AG09309 (cell line): ENCODE measurements at regions not wholly inside any gene's neighbourhood (a gene's known extent, or its start where the extent isn't known, plus 50 kb on each side); places are given as distances from the start of the nearest gene placed in this dataset.

Source experiments
- DNase-seq: peaks from one replicate; pipeline ENCODE4 v3.0.0-alpha.2; 2010; ENCODE audit warnings: low read depth
- H3K4me3 ChIP-seq: 2 replicates; pipeline ENCODE4 v1.5.1; 2011; ENCODE audit warnings: mild to moderate bottlenecking, low read depth, low read length, moderate library complexity; ENCODE audit not compliant: control insufficient read depth
- TF ChIP-seq, protein P1 (sequence below): IDR thresholded peaks from 2 replicates; pipeline ENCODE4 v1.5.1; 2011; ENCODE audit warnings: mild to moderate bottlenecking, low read depth, low read length, inconsistent platforms; ENCODE audit not compliant: insufficient read depth, control insufficient read depth; ENCODE audit errors: missing control alignments

DNA sequence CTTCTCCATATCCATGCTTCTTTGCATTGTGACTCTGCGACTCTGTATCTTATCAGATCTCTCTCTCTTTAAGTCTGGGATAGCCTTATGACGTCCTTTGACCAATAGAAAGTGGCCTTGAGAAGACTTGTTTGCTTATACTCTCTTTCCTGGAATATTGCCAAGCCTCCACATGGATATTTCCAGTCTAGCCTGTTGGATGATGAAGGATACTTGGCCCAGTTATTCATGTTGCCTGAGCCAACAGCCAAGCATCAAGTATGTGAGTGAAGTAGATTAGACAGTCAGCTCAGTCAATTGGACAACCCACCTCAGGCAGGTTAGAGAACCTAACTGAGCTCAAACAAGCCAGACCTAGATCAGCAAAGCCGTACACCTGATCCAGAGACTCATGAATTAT is 864.2 kb upstream of the MGAT4C start:
- no peak overlapping the region for H3K4me3 ChIP-seq
- DNase-seq, result no peak
- TF ChIP-seq, protein P1, sequence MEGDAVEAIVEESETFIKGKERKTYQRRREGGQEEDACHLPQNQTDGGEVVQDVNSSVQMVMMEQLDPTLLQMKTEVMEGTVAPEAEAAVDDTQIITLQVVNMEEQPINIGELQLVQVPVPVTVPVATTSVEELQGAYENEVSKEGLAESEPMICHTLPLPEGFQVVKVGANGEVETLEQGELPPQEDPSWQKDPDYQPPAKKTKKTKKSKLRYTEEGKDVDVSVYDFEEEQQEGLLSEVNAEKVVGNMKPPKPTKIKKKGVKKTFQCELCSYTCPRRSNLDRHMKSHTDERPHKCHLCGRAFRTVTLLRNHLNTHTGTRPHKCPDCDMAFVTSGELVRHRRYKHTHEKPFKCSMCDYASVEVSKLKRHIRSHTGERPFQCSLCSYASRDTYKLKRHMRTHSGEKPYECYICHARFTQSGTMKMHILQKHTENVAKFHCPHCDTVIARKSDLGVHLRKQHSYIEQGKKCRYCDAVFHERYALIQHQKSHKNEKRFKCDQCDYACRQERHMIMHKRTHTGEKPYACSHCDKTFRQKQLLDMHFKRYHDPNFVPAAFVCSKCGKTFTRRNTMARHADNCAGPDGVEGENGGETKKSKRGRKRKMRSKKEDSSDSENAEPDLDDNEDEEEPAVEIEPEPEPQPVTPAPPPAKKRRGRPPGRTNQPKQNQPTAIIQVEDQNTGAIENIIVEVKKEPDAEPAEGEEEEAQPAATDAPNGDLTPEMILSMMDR, result no peak

DNA sequence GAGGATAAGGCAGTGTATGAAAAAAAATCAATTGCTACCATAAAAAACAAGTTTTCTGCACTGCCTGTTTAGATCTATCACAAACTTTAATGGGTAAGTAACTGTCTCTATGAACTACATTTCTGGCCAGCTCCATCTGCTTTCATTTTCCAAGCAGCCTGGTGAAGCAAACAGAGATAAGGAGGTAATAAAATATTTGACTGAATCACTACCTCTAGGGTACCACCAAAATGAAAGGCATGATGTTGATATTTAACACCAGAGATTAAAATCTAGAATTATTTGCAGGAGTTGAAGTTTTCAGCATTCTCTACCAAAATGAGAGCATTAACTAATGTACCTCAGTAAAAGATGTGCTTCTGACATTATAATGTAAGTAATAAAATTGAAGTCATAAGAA is 863.5 kb upstream of the MGAT4C start:
- no peak overlapping the region for H3K4me3 ChIP-seq

DNA sequence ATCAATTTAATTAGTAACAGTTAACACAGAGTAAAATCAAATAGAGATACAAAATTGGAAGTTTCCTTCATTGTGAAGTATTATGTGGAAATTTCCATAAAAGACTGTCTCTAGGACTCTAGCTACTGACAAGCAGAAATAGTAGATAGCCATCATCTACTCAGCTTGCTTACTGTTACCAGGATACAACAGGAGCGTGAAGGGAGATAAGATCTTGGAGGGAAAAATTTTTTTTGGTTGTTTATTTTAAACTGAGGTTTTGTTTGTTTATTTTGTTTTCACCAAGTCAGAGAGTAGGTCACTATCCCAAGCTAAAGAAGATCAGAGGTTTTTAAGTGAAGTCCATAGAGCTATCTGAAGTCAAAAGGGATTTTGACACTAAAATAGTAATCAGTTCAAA is 861.3 kb upstream of the MGAT4C start:
- no peak for DNase-seq
- H3K4me3 ChIP-seq, result no peak overlapping the region
- TF ChIP-seq, protein P1, result no peak

More for the DNA sequence above, 863.5 kb upstream of the MGAT4C start:
- DNase-seq, result no peak
- TF ChIP-seq, protein P1, result no peak

- TF ChIP-seq, protein P1, result no peak
- DNase-seq, result no peak
These were observed 860.6 kb upstream of the MGAT4C start for GRCh38 chr12:87116780-87117179.

DNA sequence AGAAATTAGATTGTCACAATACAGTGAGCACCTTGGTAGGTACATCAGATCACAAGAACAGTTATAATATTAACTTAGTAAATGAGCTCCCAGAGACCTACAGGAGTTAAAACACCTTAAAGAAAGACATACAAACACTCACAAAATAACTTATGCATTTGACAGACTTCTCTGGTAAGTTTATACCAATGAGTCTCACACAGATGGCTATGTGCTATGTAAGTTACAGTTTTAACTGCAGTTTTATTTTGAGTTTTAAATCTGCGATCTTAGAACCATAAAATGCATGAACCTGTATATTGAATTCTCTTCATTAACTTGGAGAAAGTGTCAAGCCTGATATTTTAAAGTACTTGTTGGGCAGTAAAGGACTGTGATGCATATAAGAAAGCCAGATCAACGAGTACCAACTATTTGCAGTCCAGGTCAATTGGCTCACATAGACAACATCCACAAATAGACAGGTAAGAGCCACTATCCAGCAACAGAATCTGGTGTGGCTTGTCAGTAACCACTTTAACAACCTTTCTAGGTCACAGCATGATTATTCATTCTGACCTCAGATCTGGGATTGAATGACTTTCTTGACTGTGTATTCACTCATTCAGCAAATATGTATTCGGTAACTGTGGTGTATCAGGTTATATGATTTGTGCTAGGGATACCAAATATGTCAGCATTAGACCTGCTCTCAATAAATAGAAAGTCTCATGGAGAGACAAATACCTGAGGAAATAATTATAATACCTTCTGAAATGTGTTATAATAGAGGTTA is 856.6 kb upstream of the MGAT4C start:
- H3K4me3 ChIP-seq, result no peak overlapping the region
- DNase-seq, result no peak
- TF ChIP-seq, protein P1, result no peak

More at GRCh38 chr12:87116780-87117179, 860.6 kb upstream of the MGAT4C start:
- no peak overlapping the region for H3K4me3 ChIP-seq

GRCh38 chr12:87107766-87108165 is 851.6 kb upstream of the MGAT4C start:
- TF ChIP-seq, protein P1, result no peak
- no peak overlapping the region for H3K4me3 ChIP-seq
- DNase-seq, result no peak
